Omental fat pad (tissue), 3 donors: ENCODE measurements at regions not wholly inside any gene's neighbourhood (a gene's known extent, or its start where the extent isn't known, plus 50 kb on each side); places are given as distances from the start of the nearest gene placed in this dataset.
"Not testable (repeated sequence)": the region's sequence is repeated elsewhere in the genome, so short reads cannot be mapped to it uniquely, and the experiment has no call there.

Experiments
- ATAC-seq: fragments of 150-250 bp; one replicate; pipeline ENCODE4 v1.9.1; 2016; ENCODE audit warnings: mild to moderate bottlenecking, moderate library complexity; ENCODE audit not compliant: low FRiP score
- DNase-seq: peaks from one replicate; pipeline ENCODE4 v3.0.0-alpha.2; 2019; ENCODE audit warnings: low spot score
- TF ChIP-seq, protein P1 (sequence below), 3 donors: fragments of 450-650 bp; IDR thresholded peaks; one replicate each; pipeline ENCODE4 v1.5.1; 2016 to 2017; ENCODE audit warnings: antibody characterized with exemption in 3 of 3, mild to moderate bottlenecking in 3 of 3, moderate library complexity in 2 of 3

DNA sequence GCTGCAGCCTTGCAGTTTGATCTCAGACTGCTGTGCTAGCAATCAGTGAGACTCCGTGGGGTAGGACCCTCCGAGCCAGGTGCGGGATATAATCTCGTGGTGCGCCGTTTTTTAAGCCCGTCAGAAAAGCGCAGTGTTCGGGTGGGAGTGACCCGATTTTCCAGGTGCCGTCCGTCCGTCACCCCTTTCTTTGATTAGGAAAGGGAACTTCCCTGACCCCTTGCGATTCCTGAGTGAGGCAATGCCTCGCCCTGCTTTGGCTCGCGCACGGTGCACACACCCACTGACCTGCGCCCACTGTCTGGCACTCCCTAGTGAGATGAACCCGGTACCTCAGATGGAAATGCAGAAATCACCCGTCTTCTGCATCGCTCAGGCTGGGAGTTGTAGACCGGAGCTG is 203.2 kb downstream of the SNCAIP start:
- not testable (repeated sequence) for DNase-seq, ATAC-seq

GRCh38 chr5:122515709-122516431 is 203.8 kb downstream of the SNCAIP start:
- DNase-seq (no peak), ATAC-seq (no peak)
- TF ChIP-seq, protein P1, sequence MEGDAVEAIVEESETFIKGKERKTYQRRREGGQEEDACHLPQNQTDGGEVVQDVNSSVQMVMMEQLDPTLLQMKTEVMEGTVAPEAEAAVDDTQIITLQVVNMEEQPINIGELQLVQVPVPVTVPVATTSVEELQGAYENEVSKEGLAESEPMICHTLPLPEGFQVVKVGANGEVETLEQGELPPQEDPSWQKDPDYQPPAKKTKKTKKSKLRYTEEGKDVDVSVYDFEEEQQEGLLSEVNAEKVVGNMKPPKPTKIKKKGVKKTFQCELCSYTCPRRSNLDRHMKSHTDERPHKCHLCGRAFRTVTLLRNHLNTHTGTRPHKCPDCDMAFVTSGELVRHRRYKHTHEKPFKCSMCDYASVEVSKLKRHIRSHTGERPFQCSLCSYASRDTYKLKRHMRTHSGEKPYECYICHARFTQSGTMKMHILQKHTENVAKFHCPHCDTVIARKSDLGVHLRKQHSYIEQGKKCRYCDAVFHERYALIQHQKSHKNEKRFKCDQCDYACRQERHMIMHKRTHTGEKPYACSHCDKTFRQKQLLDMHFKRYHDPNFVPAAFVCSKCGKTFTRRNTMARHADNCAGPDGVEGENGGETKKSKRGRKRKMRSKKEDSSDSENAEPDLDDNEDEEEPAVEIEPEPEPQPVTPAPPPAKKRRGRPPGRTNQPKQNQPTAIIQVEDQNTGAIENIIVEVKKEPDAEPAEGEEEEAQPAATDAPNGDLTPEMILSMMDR (IDR thresholded peaks at IDR 0.05): no peak

DNA sequence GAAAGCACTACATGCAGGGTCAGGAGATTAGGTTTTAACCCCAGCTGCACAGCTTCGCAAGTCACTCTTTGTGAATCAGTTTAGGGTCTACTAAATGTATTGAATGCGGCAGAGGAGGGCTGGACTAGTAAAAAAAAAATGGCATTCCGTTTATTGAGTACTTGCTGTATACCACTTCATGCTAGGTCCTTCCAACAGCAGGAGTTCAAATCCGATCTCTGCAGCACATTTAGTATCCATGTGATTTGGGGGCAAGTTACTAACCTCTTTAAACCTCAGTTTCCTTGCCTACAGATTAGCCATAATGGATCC is 204.4 kb downstream of the SNCAIP start:
- TF ChIP-seq, protein P1 (IDR thresholded peaks at IDR 0.05): no peak
- DNase-seq (no peak), ATAC-seq (no peak)

- TF ChIP-seq, protein P1 (IDR thresholded peaks at IDR 0.05): no peak
- DNase-seq (no peak), ATAC-seq (no peak)
Observed at GRCh38 chr5:122517091-122517490, 205.1 kb downstream of the SNCAIP start.

DNA sequence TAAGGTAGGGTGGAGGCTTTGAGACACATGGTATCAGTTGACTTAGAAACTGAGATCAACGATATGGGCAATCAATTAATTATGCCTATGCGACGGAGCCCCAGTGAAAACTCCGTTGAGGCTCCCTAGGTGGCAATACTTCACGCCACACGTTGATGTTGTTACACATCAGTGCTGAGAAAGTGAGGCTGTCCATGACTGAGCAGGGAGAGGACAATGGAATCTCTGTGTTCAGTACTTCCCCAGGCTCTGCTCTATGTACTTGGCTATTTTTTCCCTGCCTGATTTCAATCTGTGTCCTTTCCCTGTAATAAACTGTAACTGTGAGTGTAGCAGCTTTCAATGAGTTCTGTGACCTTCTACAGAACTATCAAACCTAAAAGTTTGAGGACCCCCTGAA is 211.7 kb downstream of the SNCAIP start:
- TF ChIP-seq, protein P1 (IDR thresholded peaks at IDR 0.05): no peak
- ATAC-seq (no peak), DNase-seq (no peak)

- TF ChIP-seq, protein P1 (IDR thresholded peaks at IDR 0.05): no peak
- DNase-seq: no peak
- no peak for ATAC-seq
Observed at GRCh38 chr5:122527547-122527946, 215.5 kb downstream of the SNCAIP start.

GRCh38 chr5:122532035-122532434 is 220.0 kb downstream of the SNCAIP start:
- DNase-seq (no peak), ATAC-seq (no peak)
- TF ChIP-seq, protein P1 (IDR thresholded peaks at IDR 0.05): no peak
